Activated CD4-positive, alpha-beta T cell treated with anti-CD3 and anti-CD28 coated beads, Interleukin-2, Interleukin-6, amounts not matched to agents 100 ng/mL and 50 ng/mL, durations not matched to agents 16 hours and 8 hours (primary cell): ENCODE measurements at regions not wholly inside any gene's neighbourhood (a gene's known extent, or its start where the extent isn't known, plus 50 kb on each side); places are given as distances from the start of the nearest gene placed in this dataset.
A peak's percentile ranks its signal among the peaks of the same experiment; 100 is the strongest.

Source experiments
- DNase-seq: peaks from one replicate; pipeline ENCODE4 v3.0.0-alpha.2; 2020

- DNase-seq = no peak
These were observed 58.4 kb downstream of the SLC25A47 start for GRCh38 chr14:100381395-100382105.

GRCh38 chr14:100382106-100382455 is 58.9 kb downstream of the SLC25A47 start:
- DNase-seq = no peak

DNA sequence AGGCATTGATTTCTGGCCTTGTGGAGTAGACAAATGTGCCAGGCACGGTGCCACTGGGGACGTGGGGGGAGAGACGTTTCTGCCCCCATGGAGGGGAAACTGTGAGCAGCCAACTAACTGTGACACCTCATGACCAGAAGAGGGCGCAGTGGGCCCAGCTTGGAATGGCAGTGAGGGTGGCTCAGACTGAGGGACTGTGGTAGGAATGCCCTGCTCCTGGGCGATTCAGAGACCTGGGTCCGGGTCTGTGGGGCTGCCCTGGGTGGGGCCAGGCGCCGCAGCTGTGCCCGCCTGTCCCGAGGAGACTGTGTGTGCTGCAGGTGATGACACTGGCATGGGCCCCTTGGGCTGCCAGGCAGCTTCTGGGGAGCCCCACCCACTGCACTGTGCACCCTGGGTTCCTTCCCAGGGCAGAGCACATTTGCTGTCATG is 60.6 kb downstream of the SLC25A47 start:
- DNase-seq = peak; percentile 75

DNA sequence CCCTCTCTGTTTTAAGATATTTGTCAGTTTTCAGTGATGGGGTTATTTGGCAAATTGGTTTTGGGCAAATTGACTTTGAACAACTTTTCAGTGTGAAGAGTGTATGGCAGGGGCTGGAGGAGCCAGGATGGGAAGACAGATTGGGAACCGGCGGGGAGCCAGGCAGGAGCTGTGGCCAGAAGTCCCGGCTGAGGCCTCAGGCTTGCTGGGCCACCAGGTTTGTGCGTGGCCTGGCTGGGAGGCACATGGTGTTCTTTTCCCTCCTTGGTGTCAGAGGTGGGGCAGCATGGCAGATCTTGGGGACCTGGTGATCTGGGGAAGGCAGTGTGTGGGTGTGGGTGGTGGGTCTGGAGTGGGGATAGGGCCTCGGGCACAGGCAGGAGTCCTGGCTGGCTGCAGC is 61.1 kb downstream of the SLC25A47 start:
- DNase-seq = no peak

- DNase-seq = no peak
These were observed 62.0 kb downstream of the SLC25A47 start for GRCh38 chr14:100384819-100385813.

GRCh38 chr14:100386121-100386520 is 63.0 kb downstream of the SLC25A47 start:
- no peak for DNase-seq

DNA sequence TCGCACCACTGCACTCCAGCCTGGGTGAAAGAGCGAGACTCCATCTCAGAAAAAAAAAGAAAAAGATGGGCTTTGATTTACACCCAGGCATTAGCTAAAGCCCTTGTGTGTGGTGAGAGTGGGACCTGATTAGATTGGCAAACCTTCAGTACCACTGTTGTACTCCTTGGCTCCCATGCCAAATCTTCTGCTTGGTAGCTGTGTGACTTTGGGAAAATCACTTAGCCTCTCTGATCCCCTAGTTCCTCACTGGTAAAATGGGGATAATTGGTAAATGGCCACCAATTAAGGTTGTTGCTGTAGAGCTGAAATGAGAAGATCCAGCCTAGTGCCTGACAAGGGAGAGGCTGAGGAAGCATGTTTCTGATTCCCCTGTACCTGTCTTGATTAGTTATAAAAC is 63.7 kb downstream of the SLC25A47 start:
- no peak for DNase-seq

GRCh38 chr14:100387450-100387849 is 64.3 kb downstream of the SLC25A47 start:
- no peak for DNase-seq

GRCh38 chr14:100388103-100389054 is 65.2 kb downstream of the SLC25A47 start:
- no peak for DNase-seq

- no peak for DNase-seq
These were observed 66.5 kb downstream of the SLC25A47 start for GRCh38 chr14:100389497-100390104.

DNA sequence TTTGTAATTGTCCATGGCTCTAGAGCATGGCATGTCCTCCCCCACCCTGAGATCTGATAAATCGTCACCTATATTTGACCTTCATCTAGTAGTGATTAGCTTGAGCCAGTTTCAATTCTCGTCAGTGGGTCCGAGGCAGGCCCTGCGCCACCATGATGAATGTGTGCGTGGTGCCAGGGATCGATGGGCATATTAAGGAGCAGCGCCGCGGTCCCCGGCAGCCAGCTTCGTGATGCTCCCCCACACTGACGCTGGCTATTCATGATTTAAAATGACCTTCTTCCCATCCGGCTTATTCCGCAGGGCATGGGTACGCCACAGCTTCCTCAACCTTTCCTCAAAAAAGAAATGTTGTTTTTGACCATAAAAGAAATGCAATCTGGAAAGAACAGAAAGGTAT is 68.0 kb downstream of the SLC25A47 start:
- DNase-seq = no peak

- DNase-seq = no peak
These were observed 68.6 kb downstream of the SLC25A47 start for GRCh38 chr14:100391724-100392123.

GRCh38 chr14:100392356-100392755 is 69.2 kb downstream of the SLC25A47 start:
- DNase-seq = no peak

DNA sequence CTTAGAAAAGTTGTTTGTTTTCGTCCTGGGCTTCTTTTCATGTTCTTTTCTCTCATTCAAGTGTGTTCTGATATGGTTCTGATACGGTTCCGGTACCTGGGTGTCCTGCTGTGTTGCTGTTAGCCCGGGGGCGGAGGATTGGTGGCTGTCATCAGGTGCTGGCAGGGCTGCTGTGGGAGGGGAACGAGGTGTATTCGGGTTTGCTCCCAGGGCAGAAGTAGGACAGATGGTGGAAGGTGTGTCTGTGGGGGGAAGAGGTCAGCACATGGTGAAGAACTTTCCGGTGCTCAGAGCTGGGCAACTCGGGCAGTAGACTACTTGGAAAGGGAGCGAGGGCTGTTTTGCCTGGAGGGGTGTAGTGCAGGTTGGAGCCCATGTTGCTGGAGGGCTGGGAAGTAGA is 70.2 kb downstream of the SLC25A47 start:
- DNase-seq = no peak

DNA sequence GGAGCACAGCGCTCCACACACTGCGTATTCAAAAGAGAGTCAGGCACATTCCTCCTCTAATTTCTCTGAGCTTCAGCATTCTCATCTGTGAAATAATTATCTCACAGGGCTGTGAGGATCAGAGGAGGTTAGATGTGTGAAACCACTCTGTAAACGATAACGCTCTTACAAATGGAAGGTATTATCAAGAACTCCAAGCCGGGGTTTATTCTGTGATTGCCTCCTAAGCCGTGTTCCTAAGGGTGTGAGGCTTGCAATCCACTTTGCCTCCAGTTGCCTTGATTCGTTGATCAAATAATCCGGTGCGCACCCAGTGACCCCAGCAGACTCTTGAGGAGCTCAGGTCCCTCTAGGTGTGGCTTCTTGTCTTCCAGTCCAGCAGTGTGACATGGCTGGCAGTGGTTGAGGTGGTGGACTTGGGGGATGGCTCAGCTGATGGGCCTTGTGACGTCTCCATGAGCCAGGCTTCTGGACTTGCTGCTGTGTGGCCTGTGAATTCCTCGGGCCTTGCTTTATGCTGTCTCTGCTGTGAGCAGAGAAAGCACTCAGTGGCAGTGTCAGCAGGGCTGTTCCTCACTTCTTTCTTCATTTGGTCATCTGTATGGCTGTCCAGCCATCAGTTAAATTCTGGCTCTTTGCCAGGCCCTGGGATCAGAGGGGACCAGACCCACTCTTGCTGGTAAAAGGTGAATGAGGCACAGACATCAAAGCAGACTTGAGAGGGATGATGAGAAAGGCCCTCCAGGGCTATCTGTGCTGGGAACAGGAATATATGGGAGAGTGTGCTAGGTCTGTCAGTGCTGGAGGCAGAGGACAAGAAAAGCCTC is 71.0 kb downstream of the SLC25A47 start:
- DNase-seq = no peak

GRCh38 chr14:100394886-100395672 is 71.9 kb downstream of the SLC25A47 start:
- no peak for DNase-seq

DNA sequence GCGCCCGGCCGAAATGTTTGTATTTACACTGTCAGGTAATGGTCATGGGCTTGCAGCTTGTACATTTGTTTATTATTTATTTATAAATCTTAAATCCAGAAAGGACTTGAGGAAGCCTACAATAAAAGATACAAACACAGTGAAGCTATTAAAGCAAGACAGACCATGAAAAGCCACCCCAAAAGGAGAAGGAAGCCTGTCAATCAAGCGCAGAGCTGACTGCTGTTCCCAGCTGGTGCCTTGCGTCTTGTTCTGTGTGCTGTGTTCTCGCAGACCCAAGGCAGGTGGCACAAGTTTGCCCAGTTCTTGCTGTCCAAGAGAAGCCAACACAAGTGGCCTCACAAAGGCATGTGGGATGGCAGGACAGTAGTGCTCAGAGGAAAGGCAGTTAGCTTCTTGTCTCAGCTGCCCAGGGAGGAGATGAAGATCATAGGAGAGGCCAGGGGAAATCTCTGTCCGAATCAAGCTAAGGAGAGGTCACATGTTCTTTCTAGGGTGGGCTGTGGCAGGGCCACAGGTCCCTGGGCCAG is 73.2 kb downstream of the SLC25A47 start:
- no peak for DNase-seq

- DNase-seq = no peak
These were observed 73.9 kb downstream of the SLC25A47 start for GRCh38 chr14:100397005-100397404.

GRCh38 chr14:100398044-100398443 is 74.9 kb downstream of the SLC25A47 start:
- no peak for DNase-seq
